Lung (tissue), 11 donors: ENCODE measurements at regions not wholly inside any gene's neighbourhood (a gene's known extent, or its start where the extent isn't known, plus 50 kb on each side); places are given as distances from the start of the nearest gene placed in this dataset.

ENCODE experiments used
- ATAC-seq: fragments of 200-7000 bp; cut with Tn5 transposase; one replicate; pipeline ENCODE4 v1.9.1; 2020; ENCODE audit warnings: moderate number of reproducible peaks; ENCODE audit not compliant: insufficient read depth, low FRiP score
- DNase-seq, 3 donors: peaks; one replicate each; pipeline ENCODE4 v3.0.0-alpha.2; 2013 to 2017
- H3K27ac ChIP-seq, 2 donors: one replicate each; pipeline ENCODE4 v1.5.1; 2013; ENCODE audit warnings: mild to moderate bottlenecking in 2 of 2, moderate library complexity in 2 of 2, control low read depth in 1 of 2, inconsistent platforms in 1 of 2, low read depth in 1 of 2, low read length in 1 of 2
- H3K27me3 ChIP-seq, 3 donors: one replicate each; pipeline ENCODE4 v1.5.1; 2013; ENCODE audit warnings: low read length in 2 of 3; ENCODE audit not compliant: control insufficient read depth in 3 of 3, insufficient read depth in 3 of 3
- H3K36me3 ChIP-seq, 4 donors: one replicate each; pipeline ENCODE4 v1.5.1; 2013; ENCODE audit warnings: low read length in 4 of 4, mild to moderate bottlenecking in 1 of 4, moderate library complexity in 1 of 4; ENCODE audit not compliant: control insufficient read depth in 4 of 4, insufficient read depth in 4 of 4
- H3K4me1 ChIP-seq, 5 donors: one replicate each; pipeline ENCODE4 v1.5.1; 2013; ENCODE audit warnings: low read length in 5 of 5, mild to moderate bottlenecking in 2 of 5, moderate library complexity in 1 of 5; ENCODE audit not compliant: control insufficient read depth in 5 of 5, insufficient read depth in 5 of 5
- H3K4me3 ChIP-seq: one replicate; pipeline ENCODE4 v1.5.1; 2013; ENCODE audit warnings: mild to moderate bottlenecking, control low read depth, moderate library complexity
- H3K9ac ChIP-seq, 2 donors: one replicate each; pipeline ENCODE4 v1.5.1; 2013; ENCODE audit warnings: low read length in 2 of 2, control low read depth in 1 of 2; ENCODE audit not compliant: insufficient read depth in 1 of 2
- H3K9me3 ChIP-seq, 4 donors: one replicate each; pipeline ENCODE4 v1.5.1; 2013; ENCODE audit warnings: low read length in 3 of 4, mild to moderate bottlenecking in 1 of 4, moderate library complexity in 1 of 4; ENCODE audit not compliant: control insufficient read depth in 4 of 4, insufficient read depth in 3 of 4
- WGBS, 2 donors: extraction: QIAGEN DNeasy Blood & Tissue Kit; methylation state at CpG; one replicate each; pipeline ENCODE4 v1.1.7; 2013; 5-methylcytosine and 5-hydroxymethylcytosine counted together
- TF ChIP-seq, protein P1 (sequence below): IDR thresholded peaks from 2 replicates; pipeline ENCODE4 v1.5.1; 2012; ENCODE audit warnings: mild to moderate bottlenecking; ENCODE audit errors: control extremely low read depth, extremely low read depth
- donor health status: control.
- donor health status: control.
- donor health status: Bipolar disorder and iron deficiency.
- donor health status: healthy.
- donor health status: DM: yes; HTN: yes; CAD: no.

DNA sequence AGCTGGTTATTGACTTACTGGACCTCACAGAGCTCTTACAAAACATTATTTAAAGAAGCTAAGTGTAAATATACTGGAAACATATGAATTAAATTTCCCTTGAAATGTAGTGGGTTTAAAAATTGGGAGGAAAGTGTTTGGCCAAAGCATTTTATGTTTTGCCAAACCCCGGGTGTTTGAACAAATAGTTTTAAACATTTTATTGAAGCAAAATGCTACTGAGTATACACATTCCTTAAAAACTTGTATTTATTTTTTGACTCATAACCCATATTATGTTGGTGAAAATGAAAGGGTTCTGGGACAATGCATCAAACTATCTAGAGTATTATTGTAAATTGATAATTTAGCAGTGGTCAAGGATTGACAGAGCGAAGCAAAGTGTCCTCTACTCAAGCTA is 1048.5 kb downstream of the SLC6A15 start:
- Histone ChIP-seq H3K27me3 (no peaks in the 10 kb centered on the region), H3K27ac (no peak overlapping the region), H3K36me3 (no peaks in the 10 kb centered on the region), H3K4me1 (no peaks in the 10 kb centered on the region), H3K9ac (no peak overlapping the region), H3K9me3 (no peaks in the 10 kb centered on the region), H3K4me3 (no peak overlapping the region)
- TF ChIP-seq, protein P1, sequence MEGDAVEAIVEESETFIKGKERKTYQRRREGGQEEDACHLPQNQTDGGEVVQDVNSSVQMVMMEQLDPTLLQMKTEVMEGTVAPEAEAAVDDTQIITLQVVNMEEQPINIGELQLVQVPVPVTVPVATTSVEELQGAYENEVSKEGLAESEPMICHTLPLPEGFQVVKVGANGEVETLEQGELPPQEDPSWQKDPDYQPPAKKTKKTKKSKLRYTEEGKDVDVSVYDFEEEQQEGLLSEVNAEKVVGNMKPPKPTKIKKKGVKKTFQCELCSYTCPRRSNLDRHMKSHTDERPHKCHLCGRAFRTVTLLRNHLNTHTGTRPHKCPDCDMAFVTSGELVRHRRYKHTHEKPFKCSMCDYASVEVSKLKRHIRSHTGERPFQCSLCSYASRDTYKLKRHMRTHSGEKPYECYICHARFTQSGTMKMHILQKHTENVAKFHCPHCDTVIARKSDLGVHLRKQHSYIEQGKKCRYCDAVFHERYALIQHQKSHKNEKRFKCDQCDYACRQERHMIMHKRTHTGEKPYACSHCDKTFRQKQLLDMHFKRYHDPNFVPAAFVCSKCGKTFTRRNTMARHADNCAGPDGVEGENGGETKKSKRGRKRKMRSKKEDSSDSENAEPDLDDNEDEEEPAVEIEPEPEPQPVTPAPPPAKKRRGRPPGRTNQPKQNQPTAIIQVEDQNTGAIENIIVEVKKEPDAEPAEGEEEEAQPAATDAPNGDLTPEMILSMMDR = no peak
- ATAC-seq (no peak), DNase-seq (no peak)
- WGBS, 2 donors = 76 to 93% methylated on average over 2 of the region's 2 CpGs

DNA sequence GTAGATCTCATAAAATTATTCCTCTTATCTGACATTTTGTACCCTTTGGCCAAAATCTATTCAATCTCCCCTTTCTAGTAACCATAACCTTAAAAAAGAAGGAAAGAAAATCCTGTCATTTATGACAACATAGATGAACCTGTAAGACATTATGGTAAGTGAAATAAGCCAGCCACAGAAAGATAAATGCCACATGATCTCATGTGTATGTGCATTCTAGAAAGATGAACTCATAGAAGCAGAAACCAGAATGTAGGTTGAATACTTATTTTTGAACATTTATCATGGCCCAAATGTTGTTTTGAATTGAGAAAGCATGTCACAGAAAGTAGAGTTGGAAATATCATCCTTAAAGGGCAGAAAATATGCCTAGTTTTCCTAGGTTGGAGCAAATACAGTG is 1053.6 kb downstream of the SLC6A15 start:
- ATAC-seq = no peak
- TF ChIP-seq, protein P1 = no peak
- peaks cover 0 to 16% (median 7%) of the 10 kb centered on the region in 4 donors for H3K9me3 ChIP-seq
- no peak for DNase-seq
- H3K9ac ChIP-seq = no peak overlapping the region
- H3K27ac ChIP-seq = no peak overlapping the region
- H3K36me3 ChIP-seq = no peaks in the 10 kb centered on the region
- no peaks in the 10 kb centered on the region for H3K27me3 ChIP-seq
- H3K4me3 ChIP-seq = no peak overlapping the region
- H3K4me1 ChIP-seq = no peaks in the 10 kb centered on the region

DNA sequence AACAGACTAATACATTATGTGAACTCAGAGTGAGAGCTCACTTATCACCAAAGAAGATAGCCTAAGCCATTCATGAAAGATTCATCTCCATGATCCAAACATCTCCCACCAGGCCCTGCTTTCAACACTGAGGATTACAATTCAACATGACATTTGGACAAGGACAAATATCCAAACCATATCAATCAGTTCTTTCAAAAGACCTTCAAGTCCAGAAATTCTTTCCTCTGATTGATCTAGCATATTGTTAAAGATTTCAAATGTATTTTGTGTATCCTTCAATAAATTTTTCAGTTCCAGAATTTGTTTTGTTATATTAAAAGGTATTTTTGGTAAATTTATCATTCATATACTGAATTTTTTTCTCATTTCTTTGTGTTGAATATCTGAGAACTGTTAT is 1055.8 kb downstream of the SLC6A15 start:
- DNase-seq = no peak
- Histone ChIP-seq H3K4me1 (no peaks in the 10 kb centered on the region), H3K9ac (no peak overlapping the region), H3K4me3 (no peak overlapping the region), H3K27ac (no peak overlapping the region), H3K36me3 (no peaks in the 10 kb centered on the region), H3K27me3 (no peaks in the 10 kb centered on the region), H3K9me3 (peaks cover 0 to 16% (median 7%) of the 10 kb centered on the region in 4 donors)
- no peak for ATAC-seq
- TF ChIP-seq, protein P1 = no peak

DNA sequence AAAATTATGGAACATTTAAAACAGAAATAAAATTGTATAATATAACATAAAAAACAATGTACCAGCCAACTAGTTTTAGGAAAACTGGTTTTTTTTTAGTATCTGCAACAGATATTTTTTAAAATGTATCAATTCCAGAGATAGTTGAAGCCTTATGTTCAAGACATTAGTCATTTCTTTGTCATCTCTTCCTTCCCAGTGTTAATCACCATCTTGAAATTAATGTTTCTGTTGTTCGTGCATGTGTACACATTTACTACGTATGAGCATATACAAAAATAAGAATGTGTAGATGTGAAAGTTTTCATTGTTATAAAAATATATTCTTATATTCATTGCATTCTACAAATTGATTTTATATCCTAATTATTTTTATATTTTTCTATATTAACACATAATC is 1062.1 kb downstream of the SLC6A15 start:
- peaks cover 0 to 2% (median under 1%) of the 10 kb centered on the region in 4 donors for H3K9me3 ChIP-seq
- TF ChIP-seq, protein P1 = no peak
- DNase-seq (no peak), ATAC-seq (no peak)
- 43 to 64% methylated on average over 2 of the region's 2 CpGs for WGBS, 2 donors
- H3K27ac ChIP-seq = no peak overlapping the region
- no peaks in the 10 kb centered on the region for H3K27me3 ChIP-seq
- H3K36me3 ChIP-seq = no peaks in the 10 kb centered on the region
- H3K9ac ChIP-seq = no peak overlapping the region
- H3K4me3 ChIP-seq = no peak overlapping the region
- no peaks in the 10 kb centered on the region for H3K4me1 ChIP-seq
